ENCODE measurements at regions not wholly inside any gene's neighbourhood (a gene's known extent, or its start where the extent isn't known, plus 50 kb on each side); places are given as distances from the start of the nearest gene placed in this dataset.
"Not testable (repeated sequence)": the region's sequence is repeated elsewhere in the genome, so short reads cannot be mapped to it uniquely, and the experiment has no call there.

- DNase-seq = peak; percentile 30 to 81
Measured at GRCh38 chr6:141561154-141561553, 571.6 kb upstream of the GJE1 start.

GRCh38 chr6:141552463-141552862 is 580.3 kb upstream of the GJE1 start:
- DNase-seq = peak in 1 of 2 experiments; percentile 57

- DNase-seq = no peak
Measured at GRCh38 chr6:141552031-141552430, 580.7 kb upstream of the GJE1 start.

GRCh38 chr6:141551318-141551717 is 581.4 kb upstream of the GJE1 start:
- no peak for DNase-seq

GRCh38 chr6:141550471-141550870 is 582.3 kb upstream of the GJE1 start:
- no peak for DNase-seq

- DNase-seq = no peak
Measured at GRCh38 chr6:141548966-141549365, 583.8 kb upstream of the GJE1 start.

GRCh38 chr6:141541581-141542324 is 591.0 kb upstream of the GJE1 start:
- no peak for DNase-seq

- DNase-seq = no peak
Measured at GRCh38 chr6:141540207-141540606, 592.5 kb upstream of the GJE1 start.

GRCh38 chr6:141539617-141540016 is 593.1 kb upstream of the GJE1 start:
- DNase-seq = no peak

GRCh38 chr6:141532211-141532610 is 600.5 kb upstream of the GJE1 start:
- DNase-seq = no peak

GRCh38 chr6:141531040-141531439 is 601.7 kb upstream of the GJE1 start:
- DNase-seq = no peak

GRCh38 chr6:141528596-141528995 is 604.1 kb upstream of the GJE1 start:
- DNase-seq = no peak

- no peak for DNase-seq
Measured at GRCh38 chr6:141526985-141527384, 605.7 kb upstream of the GJE1 start.

- DNase-seq = no peak
Measured at GRCh38 chr6:141521440-141521839, 611.3 kb upstream of the GJE1 start.

- no peak for DNase-seq
Measured at GRCh38 chr6:141513830-141514229, 618.9 kb upstream of the GJE1 start.

- DNase-seq = no peak
Measured at GRCh38 chr6:141510803-141511202, 621.9 kb upstream of the GJE1 start.

- DNase-seq = not testable (repeated sequence)
Measured at GRCh38 chr6:141506062-141506461, 626.7 kb upstream of the GJE1 start.

- DNase-seq = not testable (repeated sequence)
Measured at GRCh38 chr6:141504318-141504717, 628.4 kb upstream of the GJE1 start.

- DNase-seq = no peak
Measured at GRCh38 chr6:141501616-141502015, 631.1 kb upstream of the GJE1 start.

- DNase-seq = no peak
Measured at GRCh38 chr6:141498977-141499376, 633.7 kb upstream of the GJE1 start.

- DNase-seq = no peak
Measured at GRCh38 chr6:141492521-141493284, 640.0 kb upstream of the GJE1 start.

GRCh38 chr6:141491684-141492083 is 641.0 kb upstream of the GJE1 start:
- DNase-seq = no peak

GRCh38 chr6:141490982-141491381 is 641.7 kb upstream of the GJE1 start:
- no peak for DNase-seq

- DNase-seq = no peak
Measured at GRCh38 chr6:141488488-141488887, 644.2 kb upstream of the GJE1 start.

All from NCI-H2081 (cell line).